Neuronal stem cell (in vitro differentiated cells): ENCODE measurements at regions not wholly inside any gene's neighbourhood (a gene's known extent, or its start where the extent isn't known, plus 50 kb on each side); places are given as distances from the start of the nearest gene placed in this dataset.

Experiments used
- DNase-seq: peaks from one replicate; pipeline ENCODE4 v3.0.0-alpha.2; 2013; ENCODE audit warnings: low spot score
- H2AFZ ChIP-seq: one replicate; pipeline ENCODE4 v1.6.1; 2013; ENCODE audit warnings: mild to moderate bottlenecking, low read length, inconsistent platforms
- H2AK5ac ChIP-seq: 2 replicates; pipeline ENCODE4 v1.6.1; 2013; ENCODE audit warnings: low read depth, mild to moderate bottlenecking, inconsistent platforms, low read length, moderate library complexity, mixed read lengths
- H2BK120ac ChIP-seq: 2 replicates; pipeline ENCODE4 v1.6.1; 2013; ENCODE audit warnings: low read depth, mild to moderate bottlenecking, inconsistent platforms, low read length, moderate library complexity, mixed read lengths
- H2BK12ac ChIP-seq: one replicate; pipeline ENCODE4 v1.6.1; 2013; ENCODE audit warnings: low read length, inconsistent platforms
- H2BK15ac ChIP-seq: 2 replicates; pipeline ENCODE4 v1.6.1; 2013; ENCODE audit warnings: mild to moderate bottlenecking, low read length, inconsistent platforms, mixed read lengths
- H2BK5ac ChIP-seq: one replicate; pipeline ENCODE4 v1.6.1; 2013; ENCODE audit warnings: inconsistent platforms, mild to moderate bottlenecking, low read length, moderate library complexity
- H3K14ac ChIP-seq: one replicate; pipeline ENCODE4 v1.6.1; 2013; ENCODE audit warnings: low read length, inconsistent platforms
- H3K18ac ChIP-seq: 2 replicates; pipeline ENCODE4 v1.6.1; 2013; ENCODE audit warnings: low read length, inconsistent platforms
- H3K23ac ChIP-seq: 2 replicates; pipeline ENCODE4 v1.6.1; 2013; ENCODE audit warnings: low read depth, mild to moderate bottlenecking, mixed read lengths, low read length, inconsistent platforms; ENCODE audit not compliant: poor library complexity
- H3K27ac ChIP-seq: replicated peaks from 3 replicates; pipeline ENCODE4 v1.5.1; 2013; ENCODE audit warnings: low read length, inconsistent platforms
- H3K27me3 ChIP-seq, 3 experiments: 2 replicates each; pipeline ENCODE4 v1.6.1; 2013; ENCODE audit warnings: low read length in 3 of 3, mild to moderate bottlenecking in 2 of 3, inconsistent platforms in 1 of 3, low read depth in 1 of 3, mixed read lengths in 1 of 3, moderate library complexity in 1 of 3; ENCODE audit not compliant: control insufficient read depth in 3 of 3, insufficient read depth in 3 of 3
- H3K36me3 ChIP-seq, 2 donors: replicated peaks in 1 of 2; 2 replicates each; pipeline ENCODE4 v1.6.1; 2013; ENCODE audit warnings: low read length in 2 of 2; ENCODE audit not compliant: control insufficient read depth in 2 of 2, insufficient read depth in 2 of 2
- H3K4ac ChIP-seq: 2 replicates; pipeline ENCODE4 v1.6.1; 2013; ENCODE audit warnings: inconsistent platforms, mild to moderate bottlenecking, low read length, moderate library complexity
- H3K4me1 ChIP-seq, 2 donors: 1 replicate in 1 of 2; 2 replicates in 1 of 2; pipeline ENCODE4 v1.6.1; 2013; ENCODE audit warnings: low read length in 2 of 2, low read depth in 1 of 2; ENCODE audit not compliant: control insufficient read depth in 2 of 2, insufficient read depth in 1 of 2
- H3K4me2 ChIP-seq: one replicate; pipeline ENCODE4 v1.6.1; 2013; ENCODE audit warnings: mild to moderate bottlenecking, low read length, inconsistent platforms; ENCODE audit not compliant: insufficient read depth, poor library complexity, severe bottlenecking
- H3K4me3 ChIP-seq, 2 donors: 2 replicates each; pipeline ENCODE4 v1.5.1; 2013; ENCODE audit warnings: low read length in 2 of 2, mild to moderate bottlenecking in 2 of 2, inconsistent platforms in 1 of 2, moderate library complexity in 1 of 2
- H3K79me1 ChIP-seq: one replicate; pipeline ENCODE4 v1.6.1; 2013; ENCODE audit warnings: low read depth, mild to moderate bottlenecking, inconsistent platforms, low read length, moderate library complexity
- H3K9ac ChIP-seq: one replicate; pipeline ENCODE4 v1.6.1; 2013; ENCODE audit warnings: mild to moderate bottlenecking, low read depth, low read length, inconsistent platforms; ENCODE audit not compliant: poor library complexity
- H3K9me3 ChIP-seq, 2 donors: replicated peaks in 1 of 2; 2 replicates each; pipeline versions ENCODE3 to v1.6.1; 2013; ENCODE audit warnings: low read length in 2 of 2, mild to moderate bottlenecking in 2 of 2, inconsistent platforms in 1 of 2, low read depth in 1 of 2, mixed read lengths in 1 of 2, moderate library complexity in 1 of 2; ENCODE audit not compliant: control insufficient read depth in 2 of 2, insufficient read depth in 1 of 2
- H4K8ac ChIP-seq: one replicate; pipeline ENCODE4 v1.6.1; 2013; ENCODE audit warnings: low read depth, mild to moderate bottlenecking, inconsistent platforms, low read length, moderate library complexity
- H4K91ac ChIP-seq: one replicate; pipeline ENCODE4 v1.6.1; 2013; ENCODE audit warnings: low read length, low read depth, mild to moderate bottlenecking, inconsistent platforms; ENCODE audit not compliant: poor library complexity
- WGBS, 2 donors: extraction: QIAGEN DNeasy Blood & Tissue Kit; methylation state at CpG; one replicate each; pipeline ENCODE4 v1.1.7; 2013; ENCODE audit warnings: missing lambda C conversion rate in 2 of 2, mixed read lengths in 1 of 2; ENCODE audit not compliant: insufficient read length in 2 of 2, insufficient replicate concordance in 1 of 2; ENCODE audit errors: extremely low coverage in 2 of 2; 5-methylcytosine and 5-hydroxymethylcytosine counted together

GRCh38 chr18:56298935-56299334, 339.5 kb downstream of the TXNL1 start:
- H3K27ac ChIP-seq, result no peak overlapping the region
- H2BK5ac ChIP-seq, result no peak overlapping the region
- no peaks in the 10 kb centered on the region for H3K79me1 ChIP-seq
- no peak overlapping the region for H3K23ac ChIP-seq
- no peak overlapping the region for H3K18ac ChIP-seq
- H3K9me3 ChIP-seq, result no peaks in the 10 kb centered on the region
- WGBS, 2 donors, result no CpG with 5 or more reads among the region's 1 CpG
- H3K4me1 ChIP-seq, result no peaks in the 10 kb centered on the region
- H2BK12ac ChIP-seq, result no peak overlapping the region
- H3K36me3 ChIP-seq, result no peaks in the 10 kb centered on the region
- H3K4me2 ChIP-seq, result no peak overlapping the region
- no peak overlapping the region for H3K9ac ChIP-seq
- H4K8ac ChIP-seq, result no peak overlapping the region
- H3K27me3 ChIP-seq, result no peaks in the 10 kb centered on the region
- no peak overlapping the region for H2BK15ac ChIP-seq
- H4K91ac ChIP-seq, result no peak overlapping the region
- no peak overlapping the region for H3K4ac ChIP-seq
- H2BK120ac ChIP-seq, result no peak overlapping the region
- H3K4me3 ChIP-seq, result no peak overlapping the region
- no peak overlapping the region for H3K14ac ChIP-seq
- H2AK5ac ChIP-seq, result no peak overlapping the region
- DNase-seq, result no peak
- no peak overlapping the region for H2AFZ ChIP-seq

- no CpG with 5 or more reads among the region's 3 CpGs for whole genome bisulfite sequencing, 2 donors
- DNase-seq, result no peak
- no peak overlapping the region for H2BK120ac ChIP-seq
These were observed 342.0 kb downstream of the TXNL1 start for GRCh38 chr18:56296381-56296780.

GRCh38 chr18:56294484-56295183, 343.8 kb downstream of the TXNL1 start:
- Histone ChIP-seq H3K14ac (no peak overlapping the region), H2AK5ac (no peak overlapping the region), H2BK15ac (no peak overlapping the region), H3K4me1 (no peaks in the 10 kb centered on the region), H3K79me1 (no peaks in the 10 kb centered on the region), H4K8ac (no peak overlapping the region), H3K23ac (no peak overlapping the region), H3K27ac (no peak overlapping the region), H3K4me3 (no peak overlapping the region), H4K91ac (no peak overlapping the region), H3K4ac (no peak overlapping the region), H3K36me3 (no peaks in the 10 kb centered on the region), H3K9ac (no peak overlapping the region), H3K4me2 (no peak overlapping the region), H2BK120ac (no peak overlapping the region), H3K9me3 (no peaks in the 10 kb centered on the region), H2AFZ (no peak overlapping the region), H3K27me3 (no peaks in the 10 kb centered on the region), H2BK5ac (no peak overlapping the region), H2BK12ac (no peak overlapping the region), H3K18ac (no peak overlapping the region)
- no CpG with 5 or more reads among the region's 5 CpGs for WGBS, 2 donors
- no peak for DNase-seq

More at GRCh38 chr18:56296381-56296780, 342.0 kb downstream of the TXNL1 start:
- no peaks in the 10 kb centered on the region for H3K36me3 ChIP-seq
- H3K79me1 ChIP-seq, result no peaks in the 10 kb centered on the region
- H3K27ac ChIP-seq, result no peak overlapping the region
- no peak overlapping the region for H3K23ac ChIP-seq
- H3K4me2 ChIP-seq, result no peak overlapping the region
- no peak overlapping the region for H2BK5ac ChIP-seq
- H3K4ac ChIP-seq, result no peak overlapping the region
- H4K8ac ChIP-seq, result no peak overlapping the region
- H2BK15ac ChIP-seq, result no peak overlapping the region
- H3K9me3 ChIP-seq, result no peaks in the 10 kb centered on the region
- H2AFZ ChIP-seq, result no peak overlapping the region
- no peaks in the 10 kb centered on the region for H3K4me1 ChIP-seq
- H3K14ac ChIP-seq, result no peak overlapping the region
- H4K91ac ChIP-seq, result no peak overlapping the region
- no peak overlapping the region for H2AK5ac ChIP-seq
- H2BK12ac ChIP-seq, result no peak overlapping the region
- no peaks in the 10 kb centered on the region for H3K27me3 ChIP-seq
- H3K4me3 ChIP-seq, result no peak overlapping the region
- no peak overlapping the region for H3K18ac ChIP-seq
- H3K9ac ChIP-seq, result no peak overlapping the region

- H2BK120ac ChIP-seq, result no peak overlapping the region
- H2BK15ac ChIP-seq, result no peak overlapping the region
- no peaks in the 10 kb centered on the region for H3K79me1 ChIP-seq
- no peak overlapping the region for H2BK5ac ChIP-seq
- H3K4ac ChIP-seq, result no peak overlapping the region
- H2BK12ac ChIP-seq, result no peak overlapping the region
- H3K4me2 ChIP-seq, result no peak overlapping the region
- no peaks in the 10 kb centered on the region for H3K9me3 ChIP-seq
- no peak overlapping the region for H4K91ac ChIP-seq
- H3K4me3 ChIP-seq, result no peak overlapping the region
- no peak overlapping the region for H4K8ac ChIP-seq
- H3K9ac ChIP-seq, result no peak overlapping the region
- H3K18ac ChIP-seq, result no peak overlapping the region
- no peak overlapping the region for H3K27ac ChIP-seq
- no peak for DNase-seq
- H3K27me3 ChIP-seq, result no peaks in the 10 kb centered on the region
- H3K4me1 ChIP-seq, result peaks cover 0 to 1% of the 10 kb centered on the region in 2 donors
- WGBS, 2 donors, result no CpG with 5 or more reads among the region's 4 CpGs
- H3K36me3 ChIP-seq, result no peaks in the 10 kb centered on the region
- no peak overlapping the region for H3K23ac ChIP-seq
- H2AK5ac ChIP-seq, result no peak overlapping the region
- no peak overlapping the region for H2AFZ ChIP-seq
- no peak overlapping the region for H3K14ac ChIP-seq
These were observed 347.1 kb downstream of the TXNL1 start for GRCh38 chr18:56291294-56291693.
